ENCODE measurements at regions not wholly inside any gene's neighbourhood (a gene's known extent, or its start where the extent isn't known, plus 50 kb on each side); places are given as distances from the start of the nearest gene placed in this dataset.

DNA sequence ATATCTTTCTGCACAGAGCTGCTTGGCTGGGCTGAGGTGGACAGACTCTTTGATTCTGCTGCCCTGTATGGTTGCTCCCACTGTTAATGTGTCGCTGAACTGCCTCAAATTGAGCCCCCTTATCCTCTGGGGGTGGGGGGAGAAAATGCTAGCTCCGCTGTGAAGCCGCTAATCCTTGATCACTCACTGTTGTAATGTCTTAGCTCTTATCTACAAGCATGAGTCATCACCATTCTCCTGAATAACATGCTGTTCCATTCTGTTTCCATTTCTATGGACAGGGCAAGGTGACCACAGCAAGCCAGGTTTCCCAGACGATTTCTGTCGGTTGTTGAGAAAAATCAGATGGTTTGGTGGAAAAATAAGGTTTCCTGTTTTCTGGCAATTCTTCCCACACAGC, 218.4 kb upstream of the GGTLC1 start:
- H3K79me2 ChIP-seq: no peaks in the 10 kb centered on the region
- DNase-seq (ENCODE audit: low spot score): peak; percentile 62
- H3K4me3 ChIP-seq: no peak overlapping the region
- no peaks in the 10 kb centered on the region for H3K36me3 ChIP-seq (replicated peaks; ENCODE audit: insufficient read depth, low read depth)
- peak overlapping the region; percentile 57 for H3K27ac ChIP-seq
- 21% methylated on average over 5 of the region's 5 CpGs for WGBS (ENCODE audit: low lambda C conversion rate, missing lambda C conversion rate)
- H3K9me3 ChIP-seq (ENCODE audit: low read depth): no peaks in the 10 kb centered on the region
- TF ChIP-seq, protein P1, sequence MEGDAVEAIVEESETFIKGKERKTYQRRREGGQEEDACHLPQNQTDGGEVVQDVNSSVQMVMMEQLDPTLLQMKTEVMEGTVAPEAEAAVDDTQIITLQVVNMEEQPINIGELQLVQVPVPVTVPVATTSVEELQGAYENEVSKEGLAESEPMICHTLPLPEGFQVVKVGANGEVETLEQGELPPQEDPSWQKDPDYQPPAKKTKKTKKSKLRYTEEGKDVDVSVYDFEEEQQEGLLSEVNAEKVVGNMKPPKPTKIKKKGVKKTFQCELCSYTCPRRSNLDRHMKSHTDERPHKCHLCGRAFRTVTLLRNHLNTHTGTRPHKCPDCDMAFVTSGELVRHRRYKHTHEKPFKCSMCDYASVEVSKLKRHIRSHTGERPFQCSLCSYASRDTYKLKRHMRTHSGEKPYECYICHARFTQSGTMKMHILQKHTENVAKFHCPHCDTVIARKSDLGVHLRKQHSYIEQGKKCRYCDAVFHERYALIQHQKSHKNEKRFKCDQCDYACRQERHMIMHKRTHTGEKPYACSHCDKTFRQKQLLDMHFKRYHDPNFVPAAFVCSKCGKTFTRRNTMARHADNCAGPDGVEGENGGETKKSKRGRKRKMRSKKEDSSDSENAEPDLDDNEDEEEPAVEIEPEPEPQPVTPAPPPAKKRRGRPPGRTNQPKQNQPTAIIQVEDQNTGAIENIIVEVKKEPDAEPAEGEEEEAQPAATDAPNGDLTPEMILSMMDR (IDR thresholded peaks at IDR 0.05; ENCODE audit: poor library complexity): no peak
- no peak for TF ChIP-seq EZH2phosphoT487 (IDR thresholded peaks at IDR 0.05; ENCODE audit: low read depth, severe bottlenecking, unreplicated experiment)
- no peak for TF ChIP-seq EZH2 (IDR thresholded peaks at IDR 0.05; ENCODE audit: borderline replicate concordance)
- no peaks in the 10 kb centered on the region for H3K27me3 ChIP-seq
- H2AFZ ChIP-seq: no peak overlapping the region
- no peaks in the 10 kb centered on the region for H4K20me1 ChIP-seq (ENCODE audit: insufficient read depth, poor library complexity, severe bottlenecking)
- H3K9me2 ChIP-seq (replicated peaks; ENCODE audit: insufficient read depth): no peaks in the 10 kb centered on the region
- H3K4me1 ChIP-seq (ENCODE audit: insufficient read depth): peaks cover 6% of the 10 kb centered on the region
- no peak overlapping the region for H3K4me2 ChIP-seq

DNA sequence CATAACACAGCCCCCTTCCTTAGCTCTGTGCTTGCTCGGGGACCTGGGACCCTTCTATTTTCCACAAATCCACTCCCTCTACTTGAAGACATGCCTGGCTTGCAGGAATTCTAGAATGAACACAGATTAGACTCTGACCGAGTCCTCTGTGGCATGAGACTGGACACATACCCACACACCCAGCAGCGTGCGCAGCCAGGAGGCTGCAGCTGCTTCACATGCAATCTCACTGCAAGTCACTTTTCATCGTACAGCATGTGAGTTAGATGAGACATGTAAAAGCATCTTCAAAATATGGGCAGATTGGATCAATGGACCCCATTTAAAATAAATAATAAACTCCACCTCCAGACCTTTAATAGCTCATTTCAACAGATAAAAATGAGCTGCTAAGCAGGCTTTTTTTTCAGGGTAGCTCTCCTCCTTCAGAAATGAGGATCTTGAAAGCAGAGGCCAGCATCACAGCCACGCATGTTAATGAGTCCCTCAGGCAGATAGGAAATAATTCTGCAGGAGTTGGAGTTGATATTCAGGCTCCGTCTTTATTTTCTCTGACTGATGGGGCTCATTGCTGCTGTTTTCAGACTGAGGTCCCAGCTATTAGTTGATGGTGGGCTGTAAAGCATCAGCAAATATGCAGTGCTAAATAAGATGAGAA, 215.1 kb upstream of the GGTLC1 start:
- H3K79me2 ChIP-seq: no peaks in the 10 kb centered on the region
- no peak overlapping the region for H2AFZ ChIP-seq
- H3K36me3 ChIP-seq (replicated peaks; ENCODE audit: insufficient read depth, low read depth): no peaks in the 10 kb centered on the region
- peaks cover 6% of the 10 kb centered on the region for H3K4me1 ChIP-seq (ENCODE audit: insufficient read depth)
- H3K27me3 ChIP-seq: no peaks in the 10 kb centered on the region
- no peak for DNase-seq (ENCODE audit: low spot score)
- H3K4me3 ChIP-seq: no peak overlapping the region
- no peak overlapping the region for H3K27ac ChIP-seq
- TF ChIP-seq, protein P1 (IDR thresholded peaks at IDR 0.05; ENCODE audit: poor library complexity): no peak
- TF ChIP-seq EZH2 (IDR thresholded peaks at IDR 0.05; ENCODE audit: borderline replicate concordance) (no peak), EZH2phosphoT487 (IDR thresholded peaks at IDR 0.05; ENCODE audit: low read depth, severe bottlenecking, unreplicated experiment) (no peak)
- no peaks in the 10 kb centered on the region for H3K9me3 ChIP-seq (ENCODE audit: low read depth)
- no peaks in the 10 kb centered on the region for H4K20me1 ChIP-seq (ENCODE audit: insufficient read depth, poor library complexity, severe bottlenecking)
- H3K4me2 ChIP-seq: no peak overlapping the region
- no peaks in the 10 kb centered on the region for H3K9me2 ChIP-seq (replicated peaks; ENCODE audit: insufficient read depth)
- WGBS (ENCODE audit: low lambda C conversion rate, missing lambda C conversion rate): 77% methylated on average over 7 of the region's 7 CpGs

DNA sequence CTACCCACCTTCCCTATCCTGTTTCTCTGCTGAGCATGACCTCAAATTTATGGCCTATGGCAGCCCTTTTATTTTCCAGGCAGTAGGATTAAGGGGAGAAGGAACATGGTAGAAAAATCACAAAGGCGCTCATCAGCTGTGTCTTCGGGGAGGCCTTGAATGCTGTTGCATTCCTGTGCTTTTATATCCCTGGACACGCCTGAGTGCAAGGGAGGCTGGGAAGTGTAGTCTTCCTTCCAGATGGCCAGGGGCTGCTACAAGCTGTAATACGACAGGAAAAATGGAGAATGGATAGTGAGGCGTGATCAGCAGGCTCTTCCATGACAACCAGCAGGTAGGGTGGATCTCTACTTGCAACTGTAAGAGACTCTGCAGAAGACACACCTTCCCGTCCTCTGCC, 210.9 kb upstream of the GGTLC1 start:
- Histone ChIP-seq H3K36me3 (replicated peaks; ENCODE audit: insufficient read depth, low read depth) (no peaks in the 10 kb centered on the region), H3K4me3 (no peak overlapping the region), H3K9me2 (replicated peaks; ENCODE audit: insufficient read depth) (no peaks in the 10 kb centered on the region), H3K27ac (no peak overlapping the region), H3K4me2 (no peak overlapping the region), H2AFZ (no peak overlapping the region), H3K9me3 (ENCODE audit: low read depth) (no peaks in the 10 kb centered on the region), H3K79me2 (no peaks in the 10 kb centered on the region), H3K4me1 (ENCODE audit: insufficient read depth) (no peaks in the 10 kb centered on the region), H4K20me1 (ENCODE audit: insufficient read depth, poor library complexity, severe bottlenecking) (no peaks in the 10 kb centered on the region), H3K27me3 (no peaks in the 10 kb centered on the region)
- TF ChIP-seq, protein P1 (IDR thresholded peaks at IDR 0.05; ENCODE audit: poor library complexity): no peak
- TF ChIP-seq EZH2 (IDR thresholded peaks at IDR 0.05; ENCODE audit: borderline replicate concordance) (no peak), EZH2phosphoT487 (IDR thresholded peaks at IDR 0.05; ENCODE audit: low read depth, severe bottlenecking, unreplicated experiment) (no peak)
- no peak for DNase-seq (ENCODE audit: low spot score)
- WGBS (ENCODE audit: low lambda C conversion rate, missing lambda C conversion rate): 76% methylated on average over 6 of the region's 6 CpGs

Data from hepatocyte (in vitro differentiated cells).